T-helper 9 cell (primary cell): ENCODE measurements at regions not wholly inside any gene's neighbourhood (a gene's known extent, or its start where the extent isn't known, plus 50 kb on each side); places are given as distances from the start of the nearest gene placed in this dataset.

Source experiments
- DNase-seq: peaks from one replicate; pipeline ENCODE4 v3.0.0-alpha.2; 2020

- DNase-seq = no peak
Observed at GRCh38 chr1:38569932-38570656, 289.5 kb downstream of the RRAGC start.

- DNase-seq = no peak
Observed at GRCh38 chr1:38568061-38568857, 291.3 kb downstream of the RRAGC start.

- DNase-seq = no peak
Observed at GRCh38 chr1:38567401-38567800, 292.2 kb downstream of the RRAGC start.

- DNase-seq = no peak
Observed at GRCh38 chr1:38565020-38565491, 294.5 kb downstream of the RRAGC start.

GRCh38 chr1:38563942-38564735, 295.4 kb downstream of the RRAGC start:
- no peak for DNase-seq

GRCh38 chr1:38561725-38562124, 297.8 kb downstream of the RRAGC start:
- DNase-seq = no peak

GRCh38 chr1:38561110-38561509, 298.5 kb downstream of the RRAGC start:
- DNase-seq = no peak

GRCh38 chr1:38560457-38560856, 299.1 kb downstream of the RRAGC start:
- no peak for DNase-seq

GRCh38 chr1:38559446-38560165, 300.0 kb downstream of the RRAGC start:
- peak; percentile 71 for DNase-seq

GRCh38 chr1:38558500-38559445, 300.8 kb downstream of the RRAGC start:
- no peak for DNase-seq

GRCh38 chr1:38558055-38558454, 301.5 kb downstream of the RRAGC start:
- DNase-seq = no peak

GRCh38 chr1:38555594-38555993, 304.0 kb downstream of the RRAGC start:
- DNase-seq = no peak

- no peak for DNase-seq
Observed at GRCh38 chr1:38555130-38555529, 304.4 kb downstream of the RRAGC start.

- no peak for DNase-seq
Observed at GRCh38 chr1:38551318-38552307, 308.0 kb downstream of the RRAGC start.

GRCh38 chr1:38549191-38549590, 310.4 kb downstream of the RRAGC start:
- no peak for DNase-seq

- no peak for DNase-seq
Observed at GRCh38 chr1:38547321-38547720, 312.3 kb downstream of the RRAGC start.

GRCh38 chr1:38546636-38547035, 312.9 kb downstream of the RRAGC start:
- DNase-seq = no peak

GRCh38 chr1:38541223-38541622, 318.3 kb downstream of the RRAGC start:
- no peak for DNase-seq

- no peak for DNase-seq
Observed at GRCh38 chr1:38539931-38540330, 319.6 kb downstream of the RRAGC start.

GRCh38 chr1:38538834-38539233, 320.7 kb downstream of the RRAGC start:
- no peak for DNase-seq
